ENCODE measurements at regions not wholly inside any gene's neighbourhood (a gene's known extent, or its start where the extent isn't known, plus 50 kb on each side); places are given as distances from the start of the nearest gene placed in this dataset.
A peak's percentile ranks its signal among the peaks of the same experiment; 100 is the strongest.

DNA sequence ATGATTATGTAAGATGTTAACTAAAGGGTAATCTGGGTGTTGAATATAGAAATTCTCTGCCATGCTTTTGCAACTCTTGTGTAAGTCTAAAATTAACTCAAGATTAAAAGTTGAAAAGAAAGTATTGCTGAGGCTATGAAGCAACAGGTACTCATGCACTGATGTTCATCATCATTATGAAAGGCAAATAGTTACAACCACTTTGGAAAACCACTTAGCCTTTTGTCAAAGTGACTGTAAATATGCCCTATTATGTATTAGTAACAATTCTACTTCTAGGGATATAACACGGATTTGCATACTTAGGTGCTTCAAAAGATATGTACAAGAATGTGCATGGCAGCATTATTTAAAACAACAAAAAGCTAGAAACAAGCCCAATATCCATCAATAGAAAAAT is 227.8 kb upstream of the CXXC4 start:
- no peak overlapping the region for H2AFZ ChIP-seq
- no peaks in the 10 kb centered on the region for H3K9me2 ChIP-seq (replicated peaks; ENCODE audit: insufficient read depth)
- 75% methylated on average over 1 of the region's 1 CpG for WGBS (ENCODE audit: low lambda C conversion rate, missing lambda C conversion rate)
- H4K20me1 ChIP-seq (ENCODE audit: insufficient read depth, poor library complexity, severe bottlenecking), result no peaks in the 10 kb centered on the region
- no peaks in the 10 kb centered on the region for H3K79me2 ChIP-seq
- no peaks in the 10 kb centered on the region for H3K9me3 ChIP-seq (ENCODE audit: low read depth)
- no peak overlapping the region for H3K27ac ChIP-seq
- DNase-seq (ENCODE audit: low spot score), result no peak
- no peak overlapping the region for H3K4me3 ChIP-seq
- H3K4me2 ChIP-seq, result no peak overlapping the region
- no peaks in the 10 kb centered on the region for H3K36me3 ChIP-seq (replicated peaks; ENCODE audit: insufficient read depth, low read depth)
- no peaks in the 10 kb centered on the region for H3K27me3 ChIP-seq
- H3K4me1 ChIP-seq (ENCODE audit: insufficient read depth), result no peaks in the 10 kb centered on the region
- TF ChIP-seq CTCF (IDR thresholded peaks at IDR 0.05; ENCODE audit: poor library complexity) (no peak), EZH2phosphoT487 (IDR thresholded peaks at IDR 0.05; ENCODE audit: low read depth, severe bottlenecking, unreplicated experiment) (no peak), EZH2 (IDR thresholded peaks at IDR 0.05; ENCODE audit: borderline replicate concordance) (no peak)

DNA sequence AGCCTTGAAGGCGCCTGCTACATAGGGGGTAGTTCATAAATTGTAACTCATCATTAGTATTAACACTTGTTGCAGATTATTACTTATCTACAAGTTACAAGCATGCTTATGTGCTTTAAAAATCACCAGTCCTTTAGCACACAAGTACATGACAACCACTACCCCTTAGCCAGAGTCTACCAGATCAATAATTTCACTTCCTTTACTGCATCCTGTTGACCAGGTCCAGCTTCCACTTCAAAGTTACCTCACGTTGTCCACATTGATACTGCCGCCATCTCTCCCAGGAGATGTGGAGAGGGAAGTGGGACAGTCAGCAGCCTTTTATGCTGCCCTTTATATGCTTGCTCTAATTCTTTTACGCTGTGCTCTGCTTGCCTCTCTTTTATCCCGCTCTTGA is 231.3 kb upstream of the CXXC4 start:
- no peaks in the 10 kb centered on the region for H4K20me1 ChIP-seq (ENCODE audit: insufficient read depth, poor library complexity, severe bottlenecking)
- H2AFZ ChIP-seq, result no peak overlapping the region
- H3K27ac ChIP-seq, result no peak overlapping the region
- no peaks in the 10 kb centered on the region for H3K4me1 ChIP-seq (ENCODE audit: insufficient read depth)
- H3K79me2 ChIP-seq, result no peaks in the 10 kb centered on the region
- no peak overlapping the region for H3K4me2 ChIP-seq
- TF ChIP-seq CTCF (IDR thresholded peaks at IDR 0.05; ENCODE audit: poor library complexity) (no peak), EZH2phosphoT487 (IDR thresholded peaks at IDR 0.05; ENCODE audit: low read depth, severe bottlenecking, unreplicated experiment) (no peak), EZH2 (IDR thresholded peaks at IDR 0.05; ENCODE audit: borderline replicate concordance) (no peak)
- 89% methylated on average over 5 of the region's 5 CpGs for WGBS (ENCODE audit: low lambda C conversion rate, missing lambda C conversion rate)
- no peaks in the 10 kb centered on the region for H3K9me2 ChIP-seq (replicated peaks; ENCODE audit: insufficient read depth)
- no peak overlapping the region for H3K4me3 ChIP-seq
- no peaks in the 10 kb centered on the region for H3K9me3 ChIP-seq (ENCODE audit: low read depth)
- DNase-seq (ENCODE audit: low spot score), result no peak
- no peaks in the 10 kb centered on the region for H3K27me3 ChIP-seq
- H3K36me3 ChIP-seq (replicated peaks; ENCODE audit: insufficient read depth, low read depth), result no peaks in the 10 kb centered on the region

- H3K36me3 ChIP-seq (replicated peaks; ENCODE audit: insufficient read depth, low read depth), result no peaks in the 10 kb centered on the region
- H3K27me3 ChIP-seq, result no peaks in the 10 kb centered on the region
- H2AFZ ChIP-seq, result no peak overlapping the region
- H4K20me1 ChIP-seq (ENCODE audit: insufficient read depth, poor library complexity, severe bottlenecking), result no peaks in the 10 kb centered on the region
- no peaks in the 10 kb centered on the region for H3K9me2 ChIP-seq (replicated peaks; ENCODE audit: insufficient read depth)
- peak overlapping the region; percentile 12 for H3K27ac ChIP-seq
- H3K4me1 ChIP-seq (ENCODE audit: insufficient read depth), result no peaks in the 10 kb centered on the region
- H3K79me2 ChIP-seq, result no peaks in the 10 kb centered on the region
- no peak overlapping the region for H3K4me3 ChIP-seq
- 81% methylated on average over 3 of the region's 3 CpGs for WGBS (ENCODE audit: low lambda C conversion rate, missing lambda C conversion rate)
- DNase-seq (ENCODE audit: low spot score), result no peak
- H3K4me2 ChIP-seq, result no peak overlapping the region
- TF ChIP-seq EZH2phosphoT487 (IDR thresholded peaks at IDR 0.05; ENCODE audit: low read depth, severe bottlenecking, unreplicated experiment) (no peak), EZH2 (IDR thresholded peaks at IDR 0.05; ENCODE audit: borderline replicate concordance) (no peak), CTCF (IDR thresholded peaks at IDR 0.05; ENCODE audit: poor library complexity) (no peak)
- H3K9me3 ChIP-seq (ENCODE audit: low read depth), result no peaks in the 10 kb centered on the region
These were observed 232.9 kb upstream of the CXXC4 start for GRCh38 chr4:104727643-104728042.
